ENCODE measurements at regions not wholly inside any gene's neighbourhood (a gene's known extent, or its start where the extent isn't known, plus 50 kb on each side); places are given as distances from the start of the nearest gene placed in this dataset.

DNA sequence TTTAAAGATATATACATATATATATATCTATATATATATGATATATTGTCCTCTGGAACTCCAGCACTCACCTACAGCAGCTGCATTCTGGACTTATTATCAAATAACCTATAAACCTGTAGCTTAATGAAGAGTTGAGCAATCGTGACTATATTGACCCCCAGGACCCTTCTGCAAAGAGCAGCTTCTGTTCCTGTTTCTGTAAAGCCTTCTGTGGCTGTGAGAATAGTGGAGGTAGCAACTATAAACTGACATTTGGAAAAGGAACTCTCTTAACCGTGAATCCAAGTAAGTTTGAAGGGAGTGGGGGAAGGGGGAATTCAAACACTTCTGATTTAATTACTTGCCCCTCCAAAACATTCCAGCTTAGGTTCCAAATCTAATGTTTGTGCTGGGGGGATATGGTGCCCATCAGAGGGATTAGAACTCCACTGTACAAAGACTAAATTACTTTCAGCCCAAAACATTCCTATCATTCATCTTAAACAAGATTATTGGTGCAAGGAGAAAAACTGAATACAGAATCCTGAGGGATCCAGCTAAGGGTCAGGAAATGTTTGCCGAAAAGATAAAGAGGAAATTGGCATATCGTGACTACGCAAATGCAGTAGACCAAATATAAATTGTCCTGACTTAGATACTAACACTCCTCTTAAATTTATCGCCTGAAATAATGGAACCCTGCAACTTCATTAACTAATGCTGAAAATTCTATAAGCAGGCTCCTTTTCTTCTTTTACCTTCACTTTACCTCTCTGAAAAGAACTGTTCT lies 106.1 kb downstream of the DAD1 start:
- Histone ChIP-seq H3K9me3 (ENCODE audit: control insufficient read depth, low read length) (no peaks in the 10 kb centered on the region), H3K36me3 (ENCODE audit: control insufficient read depth in 1 of 2, insufficient read depth in 2 of 2, low read length in 1 of 2) (no peaks in the 10 kb centered on the region), H3K4me3 (ENCODE audit: low read length in 2 of 2) (no peak overlapping the region), H3K27ac (ENCODE audit: low read depth in 1 of 2, low read length in 2 of 2) (no peak overlapping the region), H3K27me3 (ENCODE audit: control insufficient read depth in 1 of 2, insufficient read depth in 2 of 2, low read length in 1 of 2) (peaks cover 0 to 3% of the 10 kb centered on the region in 2 donors), H3K4me1 (ENCODE audit: control insufficient read depth in 1 of 2, insufficient read depth in 2 of 2, low read length in 2 of 2) (peaks cover 0 to 2% of the 10 kb centered on the region in 2 donors)
- 85 to 92% methylated on average over 6 of the region's 6 CpGs for WGBS, 2 donors
- intact Hi-C loops (cut with DNase I), result no loop called here
- ATAC-seq (ENCODE audit: low FRiP score) (no peak), DNase-seq (no peak)

DNA sequence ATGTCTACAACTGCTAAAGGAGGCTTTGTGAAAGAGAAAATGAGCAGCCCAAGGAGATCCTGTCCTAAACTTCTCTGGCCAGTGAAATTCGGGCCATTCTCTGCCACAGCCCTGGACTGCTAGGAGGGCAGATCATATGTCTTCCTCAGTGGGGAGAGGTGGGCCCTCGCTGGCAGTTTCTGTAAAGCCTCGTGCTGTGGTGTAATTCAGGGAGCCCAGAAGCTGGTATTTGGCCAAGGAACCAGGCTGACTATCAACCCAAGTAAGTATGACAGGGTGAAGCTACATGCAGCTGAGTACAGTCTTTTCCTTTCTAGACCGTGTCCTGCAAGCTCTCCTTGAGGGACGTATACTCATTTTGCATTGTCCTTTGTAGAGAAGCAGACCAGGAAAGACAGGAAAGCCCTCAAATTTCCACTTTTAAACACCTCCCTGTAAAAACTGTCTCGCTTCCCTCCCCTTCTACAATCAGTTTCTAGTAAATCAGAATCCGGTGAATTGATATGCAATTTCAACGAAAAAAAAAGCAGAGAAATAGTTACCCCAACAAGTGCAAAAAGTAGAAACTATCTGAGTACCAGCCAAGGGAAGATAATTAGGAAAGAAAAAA lies 106.8 kb downstream of the DAD1 start:
- intact Hi-C loops (cut with DNase I), result no loop called here
- Histone ChIP-seq H3K4me1 (ENCODE audit: control insufficient read depth in 1 of 2, insufficient read depth in 2 of 2, low read length in 2 of 2) (peaks cover 0 to 5% of the 10 kb centered on the region in 2 donors), H3K4me3 (ENCODE audit: low read length in 2 of 2) (no peak overlapping the region), H3K36me3 (ENCODE audit: control insufficient read depth in 1 of 2, insufficient read depth in 2 of 2, low read length in 1 of 2) (no peaks in the 10 kb centered on the region), H3K27me3 (ENCODE audit: control insufficient read depth in 1 of 2, insufficient read depth in 2 of 2, low read length in 1 of 2) (peaks cover 0 to 3% of the 10 kb centered on the region in 2 donors), H3K27ac (ENCODE audit: low read depth in 1 of 2, low read length in 2 of 2) (no peak overlapping the region), H3K9me3 (ENCODE audit: control insufficient read depth, low read length) (no peaks in the 10 kb centered on the region)
- WGBS, 2 donors, result 69 to 73% methylated on average over 8 of the region's 8 CpGs
- no peak for ATAC-seq (ENCODE audit: low FRiP score)
- peak in 1 of 2 donors; percentile 40 for DNase-seq

- peaks cover 0 to 3% of the 10 kb centered on the region in 2 donors for H3K27me3 ChIP-seq (ENCODE audit: control insufficient read depth in 1 of 2, insufficient read depth in 2 of 2, low read length in 1 of 2)
- H3K4me3 ChIP-seq (ENCODE audit: low read length in 2 of 2), result no peak overlapping the region
- WGBS, 2 donors, result 61 to 62% methylated on average over 4 of the region's 4 CpGs
- DNase-seq (no peak), ATAC-seq (ENCODE audit: low FRiP score) (no peak)
- no peaks in the 10 kb centered on the region for H3K9me3 ChIP-seq (ENCODE audit: control insufficient read depth, low read length)
- intact Hi-C loops (cut with DNase I), result no loop called here
- H3K36me3 ChIP-seq (ENCODE audit: control insufficient read depth in 1 of 2, insufficient read depth in 2 of 2, low read length in 1 of 2), result no peaks in the 10 kb centered on the region
- H3K4me1 ChIP-seq (ENCODE audit: control insufficient read depth in 1 of 2, insufficient read depth in 2 of 2, low read length in 2 of 2), result peaks cover 0 to 6% of the 10 kb centered on the region in 2 donors
- no peak overlapping the region for H3K27ac ChIP-seq (ENCODE audit: low read depth in 1 of 2, low read length in 2 of 2)
Observed at GRCh38 chr14:22481546-22481945, 107.5 kb downstream of the DAD1 start.

GRCh38 chr14:22479776-22480464 lies 109.1 kb downstream of the DAD1 start:
- Histone ChIP-seq H3K9me3 (ENCODE audit: control insufficient read depth, low read length) (no peaks in the 10 kb centered on the region), H3K27ac (ENCODE audit: low read depth in 1 of 2, low read length in 2 of 2) (no peak overlapping the region), H3K4me3 (ENCODE audit: low read length in 2 of 2) (no peak overlapping the region), H3K36me3 (ENCODE audit: control insufficient read depth in 1 of 2, insufficient read depth in 2 of 2, low read length in 1 of 2) (no peaks in the 10 kb centered on the region), H3K4me1 (ENCODE audit: control insufficient read depth in 1 of 2, insufficient read depth in 2 of 2, low read length in 2 of 2) (peaks cover 0 to 6% of the 10 kb centered on the region in 2 donors), H3K27me3 (ENCODE audit: control insufficient read depth in 1 of 2, insufficient read depth in 2 of 2, low read length in 1 of 2) (peaks cover 0 to 3% of the 10 kb centered on the region in 2 donors)
- WGBS, 2 donors, result 50 to 58% methylated on average over 3 of the region's 3 CpGs
- ATAC-seq (ENCODE audit: low FRiP score), result no peak
- DNase-seq, result no peak
- intact Hi-C loops (cut with DNase I), result loop anchor here in 1 of 2 donors (10.0 kb wide), 1 partner anchor 165 kb away; no protein-coding TSS in a partner anchor

DNA sequence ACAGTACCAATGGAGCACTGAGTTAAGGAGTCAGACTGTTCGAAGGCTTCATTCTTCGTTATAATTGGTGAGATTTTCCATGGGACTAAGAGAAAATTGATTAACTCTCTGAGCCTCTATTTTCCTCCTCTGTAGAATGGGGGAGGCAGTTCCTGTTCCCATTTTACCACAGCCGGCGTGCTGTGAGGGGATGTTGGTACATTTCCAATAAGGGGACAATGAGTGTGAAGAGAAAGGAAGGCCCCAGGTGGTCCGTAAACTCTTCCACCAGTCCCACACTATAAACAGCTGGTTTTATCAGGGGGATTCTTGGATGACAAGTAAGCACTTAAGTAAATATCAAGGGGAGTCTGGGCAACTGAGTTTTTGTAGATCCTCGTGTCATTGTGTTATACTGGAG lies 109.9 kb downstream of the DAD1 start:
- ATAC-seq (ENCODE audit: low FRiP score) (no peak), DNase-seq (no peak)
- Histone ChIP-seq H3K9me3 (ENCODE audit: control insufficient read depth, low read length) (no peaks in the 10 kb centered on the region), H3K27me3 (ENCODE audit: control insufficient read depth in 1 of 2, insufficient read depth in 2 of 2, low read length in 1 of 2) (peaks cover 0 to 3% of the 10 kb centered on the region in 2 donors), H3K4me3 (ENCODE audit: low read length in 2 of 2) (no peak overlapping the region), H3K4me1 (ENCODE audit: control insufficient read depth in 1 of 2, insufficient read depth in 2 of 2, low read length in 2 of 2) (peaks cover 0 to 6% of the 10 kb centered on the region in 2 donors), H3K36me3 (ENCODE audit: control insufficient read depth in 1 of 2, insufficient read depth in 2 of 2, low read length in 1 of 2) (no peaks in the 10 kb centered on the region), H3K27ac (ENCODE audit: low read depth in 1 of 2, low read length in 2 of 2) (no peak overlapping the region)
- intact Hi-C loops (cut with DNase I), result loop anchor here in 1 of 2 donors (10.0 kb wide), 1 partner anchor 164 kb away; no protein-coding TSS in a partner anchor
- 89 to 91% methylated on average over 6 of the region's 6 CpGs for WGBS, 2 donors

DNA sequence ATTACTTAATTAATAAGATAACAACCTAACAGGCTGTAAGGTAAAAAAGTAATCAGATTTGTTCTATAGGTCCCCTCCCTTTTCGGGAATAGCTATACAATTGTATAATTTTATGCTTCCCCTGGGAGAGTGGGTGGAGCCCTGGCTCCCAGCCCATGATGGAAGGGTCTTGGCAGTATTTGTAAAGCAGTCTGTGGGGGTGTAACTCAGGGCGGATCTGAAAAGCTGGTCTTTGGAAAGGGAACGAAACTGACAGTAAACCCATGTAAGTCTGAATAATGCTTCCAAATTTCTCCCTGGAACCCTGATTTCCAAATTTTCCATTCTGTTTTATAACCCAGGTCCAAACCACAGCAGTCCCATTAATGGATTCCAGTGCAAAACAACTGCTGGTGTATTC lies 110.4 kb downstream of the DAD1 start:
- peaks cover 0 to 3% of the 10 kb centered on the region in 2 donors for H3K27me3 ChIP-seq (ENCODE audit: control insufficient read depth in 1 of 2, insufficient read depth in 2 of 2, low read length in 1 of 2)
- ATAC-seq (ENCODE audit: low FRiP score), result no peak
- 21 to 32% methylated on average over 3 of the region's 3 CpGs for WGBS, 2 donors
- H3K27ac ChIP-seq (ENCODE audit: low read depth in 1 of 2, low read length in 2 of 2), result no peak overlapping the region
- H3K4me3 ChIP-seq (ENCODE audit: low read length in 2 of 2), result no peak overlapping the region
- no peak for DNase-seq
- peaks cover 0 to 6% of the 10 kb centered on the region in 2 donors for H3K4me1 ChIP-seq (ENCODE audit: control insufficient read depth in 1 of 2, insufficient read depth in 2 of 2, low read length in 2 of 2)
- no peaks in the 10 kb centered on the region for H3K9me3 ChIP-seq (ENCODE audit: control insufficient read depth, low read length)
- no peaks in the 10 kb centered on the region for H3K36me3 ChIP-seq (ENCODE audit: control insufficient read depth in 1 of 2, insufficient read depth in 2 of 2, low read length in 1 of 2)
- intact Hi-C loops (cut with DNase I), result loop anchor here in 1 of 2 donors (10.0 kb wide), 1 partner anchor 164 kb away; no protein-coding TSS in a partner anchor

DNA sequence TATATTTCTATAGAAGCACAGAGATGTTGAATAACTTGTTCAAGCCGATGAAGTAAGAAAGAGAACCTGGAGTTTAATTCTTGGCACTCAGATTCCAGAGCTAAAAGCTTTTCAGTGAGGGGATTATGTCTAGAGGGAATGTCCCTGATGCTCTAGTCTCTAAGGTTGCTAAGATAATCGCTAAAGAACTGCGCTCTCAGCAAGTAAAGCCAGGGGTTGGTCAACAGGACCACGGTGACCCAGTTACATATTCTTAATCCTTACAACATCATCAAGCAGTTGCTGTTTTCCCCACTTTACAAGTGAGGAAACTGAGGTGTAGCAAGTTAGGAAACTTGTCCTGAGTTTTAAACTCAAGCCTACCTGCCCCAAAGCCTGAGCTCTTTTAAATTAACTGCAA lies 110.8 kb downstream of the DAD1 start:
- peaks cover 0 to 6% of the 10 kb centered on the region in 2 donors for H3K4me1 ChIP-seq (ENCODE audit: control insufficient read depth in 1 of 2, insufficient read depth in 2 of 2, low read length in 2 of 2)
- intact Hi-C loops (cut with DNase I), result loop anchor here in 1 of 2 donors (10.0 kb wide), 1 partner anchor 163 kb away; no protein-coding TSS in a partner anchor
- H3K27ac ChIP-seq (ENCODE audit: low read depth in 1 of 2, low read length in 2 of 2), result no peak overlapping the region
- DNase-seq, result no peak
- no peaks in the 10 kb centered on the region for H3K9me3 ChIP-seq (ENCODE audit: control insufficient read depth, low read length)
- no peaks in the 10 kb centered on the region for H3K36me3 ChIP-seq (ENCODE audit: control insufficient read depth in 1 of 2, insufficient read depth in 2 of 2, low read length in 1 of 2)
- WGBS, 2 donors, result 85 to 90% methylated on average over 4 of the region's 4 CpGs
- no peak overlapping the region for H3K4me3 ChIP-seq (ENCODE audit: low read length in 2 of 2)
- peaks cover 0 to 3% of the 10 kb centered on the region in 2 donors for H3K27me3 ChIP-seq (ENCODE audit: control insufficient read depth in 1 of 2, insufficient read depth in 2 of 2, low read length in 1 of 2)
- ATAC-seq (ENCODE audit: low FRiP score), result no peak

DNA sequence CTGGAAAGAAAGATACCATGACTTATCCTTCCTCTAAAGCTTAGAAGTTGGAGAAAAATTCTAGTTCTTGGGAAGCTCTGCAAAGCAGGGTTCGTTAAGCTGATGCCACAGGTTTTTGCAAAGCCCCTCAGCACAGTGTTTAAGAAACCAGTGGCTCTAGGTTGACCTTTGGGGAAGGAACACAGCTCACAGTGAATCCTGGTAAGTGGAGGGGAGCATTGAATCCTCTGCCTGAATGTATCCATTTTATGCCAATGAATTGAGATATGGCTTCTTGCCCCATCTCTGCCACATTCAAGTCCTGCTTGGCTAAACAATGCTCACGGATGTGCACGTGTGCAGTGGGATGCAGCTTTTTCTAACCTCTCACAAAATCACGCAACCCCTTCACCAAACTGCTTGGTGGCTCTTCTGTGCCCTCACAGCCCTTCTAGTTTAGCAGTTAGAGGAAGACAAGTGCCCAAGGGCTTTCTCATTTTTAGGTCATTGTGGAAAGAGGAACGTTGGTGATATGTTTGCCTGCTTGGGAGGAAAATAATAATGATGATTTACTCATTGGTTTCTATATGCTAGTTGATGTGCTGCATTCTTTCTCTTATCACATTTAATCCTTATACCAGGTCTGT lies 111.3 kb downstream of the DAD1 start:
- Histone ChIP-seq H3K9me3 (ENCODE audit: control insufficient read depth, low read length) (no peaks in the 10 kb centered on the region), H3K27me3 (ENCODE audit: control insufficient read depth in 1 of 2, insufficient read depth in 2 of 2, low read length in 1 of 2) (peaks cover 0 to 3% of the 10 kb centered on the region in 2 donors), H3K4me3 (ENCODE audit: low read length in 2 of 2) (no peak overlapping the region), H3K4me1 (ENCODE audit: control insufficient read depth in 1 of 2, insufficient read depth in 2 of 2, low read length in 2 of 2) (peaks cover 0 to 6% of the 10 kb centered on the region in 2 donors), H3K27ac (ENCODE audit: low read depth in 1 of 2, low read length in 2 of 2) (no peak overlapping the region), H3K36me3 (ENCODE audit: control insufficient read depth in 1 of 2, insufficient read depth in 2 of 2, low read length in 1 of 2) (no peaks in the 10 kb centered on the region)
- DNase-seq, result no peak
- 89 to 92% methylated on average over 5 of the region's 5 CpGs for whole genome bisulfite sequencing, 2 donors
- ATAC-seq (ENCODE audit: low FRiP score), result no peak
- intact Hi-C loops (cut with DNase I), result loop anchor here in 1 of 2 donors (10.0 kb wide), 1 partner anchor 163 kb away; no protein-coding TSS in a partner anchor

Data from aorta (tissue), 5 donors.